SK-N-SH (cell line): ENCODE measurements at regions not wholly inside any gene's neighbourhood (a gene's known extent, or its start where the extent isn't known, plus 50 kb on each side); places are given as distances from the start of the nearest gene placed in this dataset.

Experiments
- CTCF ChIA-PET: fragments of 300-600, 350-600 bp; formaldehyde crosslinking; extraction: SDS; loops from one replicate; lab custom pipeline; 2021; lab: Yijun Ruan, JAX
- POLR2A ChIA-PET: fragments of 350-600 bp; sonication (Branson Sonifier 250); formaldehyde crosslinking; extraction: SDS; loops from one replicate; lab custom pipeline; 2020; ENCODE audit warnings: antibody characterized with exemption, inconsistent platforms; lab: Yijun Ruan, JAX
- DNase-seq: peaks from one replicate; pipeline ENCODE4 v3.0.0; 2012
- H2AFZ ChIP-seq: fragments of 200-600 bp; sonication (generic); 2 replicates; pipeline ENCODE4 v1.8.1; 2016; ENCODE audit warnings: antibody characterized with exemption, mild to moderate bottlenecking, low read depth
- H3F3A ChIP-seq: fragments of 200-600 bp; sonication (generic); replicated peaks from 2 replicates; pipeline ENCODE3; 2016; ENCODE audit warnings: antibody characterized with exemption, mild to moderate bottlenecking; ENCODE audit not compliant: insufficient read depth
- H3K27ac ChIP-seq, 2 experiments: fragments of 200-500 bp in 1 of 2; fragments of 200-600 bp in 1 of 2; sonication (Bioruptor generic) in 1 of 2; sonication (generic), shearing (Covaris generic) in 1 of 2; 2 replicates each; pipeline versions ENCODE4 v1.5.1 to v1.6.1; 2014 to 2016; ENCODE audit warnings: low read depth in 2 of 2, inconsistent platforms in 1 of 2, low read length in 1 of 2, mild to moderate bottlenecking in 1 of 2, mixed read lengths in 1 of 2
- H3K27me3 ChIP-seq: fragments of 200-600 bp; sonication (generic), shearing (Covaris generic); 2 replicates; pipeline ENCODE4 v1.6.1; 2016; ENCODE audit warnings: mixed run types; ENCODE audit not compliant: insufficient read depth
- H3K36me3 ChIP-seq, 2 experiments: fragments of 200-500 bp in 1 of 2; fragments of 200-600 bp in 1 of 2; sonication (Bioruptor generic) in 1 of 2; sonication (generic) in 1 of 2; replicated peaks in 1 of 2; 2 replicates each; pipeline versions ENCODE3 to v1.5.1; 2014 to 2016; ENCODE audit warnings: low read length in 1 of 2, mild to moderate bottlenecking in 1 of 2; ENCODE audit not compliant: insufficient read depth in 2 of 2, control insufficient read depth in 1 of 2
- H3K4me1 ChIP-seq, 2 experiments: fragments of 200-500 bp in 1 of 2; fragments of 200-600 bp in 1 of 2; sonication (Bioruptor generic) in 1 of 2; sonication (generic), shearing (Covaris generic) in 1 of 2; 2 replicates each; pipeline versions ENCODE4 v1.5.1 to v1.6.1; 2014 to 2016; ENCODE audit warnings: low read depth in 1 of 2, low read length in 1 of 2, mixed run types in 1 of 2; ENCODE audit not compliant: insufficient read depth in 2 of 2, control insufficient read depth in 1 of 2
- H3K4me2 ChIP-seq: fragments of 200-600 bp; sonication (generic), shearing (Covaris generic); 2 replicates; pipeline ENCODE4 v1.6.1; 2017; ENCODE audit warnings: mixed run types
- H3K4me3 ChIP-seq, 2 experiments: fragments of 200-500 bp in 1 of 2; fragments of 200-600 bp in 1 of 2; sonication (Bioruptor generic) in 1 of 2; sonication (generic), shearing (Covaris generic) in 1 of 2; 2 replicates each; pipeline versions ENCODE4 v1.5.1 to v1.8.1; 2014 to 2016; ENCODE audit warnings: low read depth in 2 of 2, inconsistent platforms in 1 of 2, low read length in 1 of 2, mild to moderate bottlenecking in 1 of 2, mixed read lengths in 1 of 2, moderate library complexity in 1 of 2
- H3K79me2 ChIP-seq: fragments of 200-600 bp; sonication (generic); 2 replicates; pipeline ENCODE4 v1.8.1; 2017; ENCODE audit warnings: mild to moderate bottlenecking; ENCODE audit not compliant: insufficient read depth
- H3K9ac ChIP-seq: fragments of 200-600 bp; sonication (generic); 2 replicates; pipeline ENCODE4 v1.6.1; 2017; ENCODE audit warnings: mixed run types
- H3K9me2 ChIP-seq: fragments of 200-600 bp; sonication (generic); 2 replicates; pipeline ENCODE4 v1.6.1; 2017; ENCODE audit warnings: mixed run types
- H3K9me3 ChIP-seq: fragments of 200-600 bp; sonication (generic); 2 replicates; pipeline ENCODE4 v1.6.1; 2017; ENCODE audit warnings: mixed run types, mild to moderate bottlenecking, moderate library complexity
- H4K20me1 ChIP-seq: fragments of 200-600 bp; sonication (generic); 2 replicates; pipeline ENCODE4 v1.6.1; 2017; ENCODE audit warnings: mild to moderate bottlenecking, mixed run types; ENCODE audit not compliant: insufficient read depth
- CHD2 ChIP-seq: fragments of 150-350 bp; IDR thresholded peaks from 2 replicates; pipeline ENCODE4 v1.6.1; 2018; ENCODE audit warnings: low read length; ENCODE audit not compliant: partially characterized antibody
- ELF1 ChIP-seq: IDR thresholded peaks from 2 replicates; pipeline ENCODE4 v1.4.0; 2012
- EP300 ChIP-seq, 2 experiments: IDR thresholded peaks; 2 replicates each; pipeline versions ENCODE4 v1.4.0 to v1.6.1; 2012; ENCODE audit warnings: borderline replicate concordance in 1 of 2, low read depth in 1 of 2, low read length in 1 of 2
- EZH2phosphoT487 ChIP-seq: fragments of 200-600 bp; sonication (generic); IDR thresholded peaks from 2 replicates; pipeline ENCODE4 v1.6.1; 2017; ENCODE audit warnings: low read depth, mixed run types, mild to moderate bottlenecking, antibody characterized with exemption, moderate library complexity, borderline replicate concordance
- FOXM1 ChIP-seq: IDR thresholded peaks from 2 replicates; pipeline ENCODE4 v1.4.0; 2012; ENCODE audit warnings: low read depth, mild to moderate bottlenecking
- GABPA ChIP-seq: IDR thresholded peaks from 2 replicates; pipeline ENCODE4 v1.4.0; 2012; ENCODE audit warnings: low read depth, mild to moderate bottlenecking
- GATA2 ChIP-seq: sonication (generic); formaldehyde crosslinking; IDR thresholded peaks from 2 replicates; pipeline ENCODE4 v1.5.0; 2020; ENCODE audit warnings: mild to moderate bottlenecking, missing genetic modification reagents
- MEF2A ChIP-seq: IDR thresholded peaks from 2 replicates; pipeline ENCODE4 v1.4.0; 2012; ENCODE audit warnings: low read depth, borderline replicate concordance
- MXI1 ChIP-seq: IDR thresholded peaks from 2 replicates; pipeline ENCODE4 v1.6.1; 2012; ENCODE audit warnings: mild to moderate bottlenecking, low read depth, low read length, improper control_type of control experiment
- RFX5 ChIP-seq: IDR thresholded peaks from 2 replicates; pipeline ENCODE4 v1.6.1; 2012; ENCODE audit warnings: mild to moderate bottlenecking, improper control_type of control experiment, low read length
- SMC3 ChIP-seq: IDR thresholded peaks from 2 replicates; pipeline ENCODE4 v1.6.1; 2012; ENCODE audit warnings: low read depth, low read length, improper control_type of control experiment
- TCF12 ChIP-seq: IDR thresholded peaks from 2 replicates; pipeline ENCODE4 v1.4.0; 2012
- WGBS: methylation state at CpG from one replicate; pipeline ENCODE4 v1.1.6; 2017; ENCODE audit warnings: low lambda C conversion rate; 5-methylcytosine and 5-hydroxymethylcytosine counted together
- TF ChIP-seq, protein P1 (sequence below): fragments of 200-600 bp; sonication (generic); IDR thresholded peaks from 2 replicates; pipeline ENCODE4 v1.6.1; 2017; ENCODE audit warnings: antibody characterized with exemption, mild to moderate bottlenecking, moderate library complexity
- TF ChIP-seq, protein P2 (sequence below): IDR thresholded peaks from 2 replicates; pipeline ENCODE4 v1.4.0; 2012; ENCODE audit warnings: low read depth, borderline replicate concordance
- TF ChIP-seq, protein P3 (sequence below): IDR thresholded peaks from 2 replicates; pipeline ENCODE4; 2012
- TF ChIP-seq, protein P4 (sequence below): fragments of 150-350 bp; IDR thresholded peaks from 2 replicates; pipeline ENCODE4 v1.6.1; 2016; ENCODE audit warnings: mild to moderate bottlenecking, low read depth, low read length
- TF ChIP-seq, protein P5 (sequence below): IDR thresholded peaks from 2 replicates; pipeline ENCODE4 v1.4.0; 2012; ENCODE audit warnings: low read depth

DNA sequence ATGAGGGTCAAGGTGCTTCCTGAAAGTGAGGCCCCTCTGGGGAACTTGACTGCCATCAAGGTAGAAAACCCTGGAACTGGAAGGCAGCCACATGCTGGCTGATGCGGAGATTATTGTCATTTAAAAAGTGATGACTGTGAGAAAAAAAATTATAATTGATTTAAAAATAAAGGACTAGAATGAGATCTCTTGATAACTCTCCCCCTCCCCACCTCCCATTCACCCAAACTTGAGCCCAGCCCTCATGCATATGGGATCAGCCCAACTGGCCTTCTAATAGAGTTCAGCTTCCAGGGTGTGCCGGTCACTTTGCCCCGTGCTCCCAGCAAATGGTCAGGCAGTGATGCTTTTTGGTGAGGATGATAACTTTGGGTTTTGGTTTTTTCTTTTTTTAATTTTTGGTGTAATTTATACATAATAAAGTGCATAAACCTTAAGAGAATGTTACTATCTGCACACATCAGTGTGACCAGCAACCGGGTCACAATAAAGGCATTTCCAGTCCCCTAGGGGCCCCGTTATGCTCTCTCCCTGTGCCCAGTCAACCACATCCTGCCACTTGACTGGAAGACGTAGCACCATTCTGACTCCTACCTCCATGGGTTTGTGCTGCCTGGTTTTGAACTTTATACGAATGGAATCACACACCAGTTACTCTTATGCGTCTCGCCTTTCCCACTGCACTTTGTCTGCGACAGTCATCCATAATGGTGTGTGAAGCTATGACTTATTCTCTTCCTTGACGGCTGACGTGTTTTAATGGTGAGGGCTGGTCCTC is 187.9 kb downstream of the USP12 start:
- Histone ChIP-seq H3K79me2 (no peaks in the 10 kb centered on the region), H3K4me3 (peak overlapping the region in 1 of 2 experiments; percentile 35; a peak in 2 of 4 replicates), H3K4me1 (peaks cover 0 to 8% of the 10 kb centered on the region in 2 experiments; a peak in 2 of 4 replicates), H3K4me2 (peak overlapping the region; percentile 61), H3K9me2 (no peaks in the 10 kb centered on the region), H3K9me3 (no peaks in the 10 kb centered on the region), H3K36me3 (no peaks in the 10 kb centered on the region), H4K20me1 (no peaks in the 10 kb centered on the region), H3K27me3 (no peaks in the 10 kb centered on the region), H3K9ac (peak overlapping the region; percentile 52), H2AFZ (peak overlapping the region; percentile 43; the same call in 1 of the 2 replicates), H3F3A (peaks cover 11% of the 10 kb centered on the region), H3K27ac (peak overlapping the region in 1 of 2 experiments; percentile 65; a peak in 3 of 4 replicates)
- TF ChIP-seq SMC3: no peak
- no peak for TF ChIP-seq RFX5
- TF ChIP-seq MEF2A: no peak
- TF ChIP-seq, protein P1, sequence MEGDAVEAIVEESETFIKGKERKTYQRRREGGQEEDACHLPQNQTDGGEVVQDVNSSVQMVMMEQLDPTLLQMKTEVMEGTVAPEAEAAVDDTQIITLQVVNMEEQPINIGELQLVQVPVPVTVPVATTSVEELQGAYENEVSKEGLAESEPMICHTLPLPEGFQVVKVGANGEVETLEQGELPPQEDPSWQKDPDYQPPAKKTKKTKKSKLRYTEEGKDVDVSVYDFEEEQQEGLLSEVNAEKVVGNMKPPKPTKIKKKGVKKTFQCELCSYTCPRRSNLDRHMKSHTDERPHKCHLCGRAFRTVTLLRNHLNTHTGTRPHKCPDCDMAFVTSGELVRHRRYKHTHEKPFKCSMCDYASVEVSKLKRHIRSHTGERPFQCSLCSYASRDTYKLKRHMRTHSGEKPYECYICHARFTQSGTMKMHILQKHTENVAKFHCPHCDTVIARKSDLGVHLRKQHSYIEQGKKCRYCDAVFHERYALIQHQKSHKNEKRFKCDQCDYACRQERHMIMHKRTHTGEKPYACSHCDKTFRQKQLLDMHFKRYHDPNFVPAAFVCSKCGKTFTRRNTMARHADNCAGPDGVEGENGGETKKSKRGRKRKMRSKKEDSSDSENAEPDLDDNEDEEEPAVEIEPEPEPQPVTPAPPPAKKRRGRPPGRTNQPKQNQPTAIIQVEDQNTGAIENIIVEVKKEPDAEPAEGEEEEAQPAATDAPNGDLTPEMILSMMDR: no peak
- TF ChIP-seq GABPA: no peak
- no peak for TF ChIP-seq EP300 (IDR thresholded peaks at IDR 0.05; ENCODE audit: borderline replicate concordance in 1 of 2, low read depth in 1 of 2, low read length in 1 of 2)
- TF ChIP-seq, protein P2, sequence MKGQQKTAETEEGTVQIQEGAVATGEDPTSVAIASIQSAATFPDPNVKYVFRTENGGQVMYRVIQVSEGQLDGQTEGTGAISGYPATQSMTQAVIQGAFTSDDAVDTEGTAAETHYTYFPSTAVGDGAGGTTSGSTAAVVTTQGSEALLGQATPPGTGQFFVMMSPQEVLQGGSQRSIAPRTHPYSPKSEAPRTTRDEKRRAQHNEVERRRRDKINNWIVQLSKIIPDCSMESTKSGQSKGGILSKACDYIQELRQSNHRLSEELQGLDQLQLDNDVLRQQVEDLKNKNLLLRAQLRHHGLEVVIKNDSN: no peak
- no peak for TF ChIP-seq GATA2
- no peak for TF ChIP-seq MXI1
- TF ChIP-seq EZH2phosphoT487: no peak
- TF ChIP-seq, protein P3, sequence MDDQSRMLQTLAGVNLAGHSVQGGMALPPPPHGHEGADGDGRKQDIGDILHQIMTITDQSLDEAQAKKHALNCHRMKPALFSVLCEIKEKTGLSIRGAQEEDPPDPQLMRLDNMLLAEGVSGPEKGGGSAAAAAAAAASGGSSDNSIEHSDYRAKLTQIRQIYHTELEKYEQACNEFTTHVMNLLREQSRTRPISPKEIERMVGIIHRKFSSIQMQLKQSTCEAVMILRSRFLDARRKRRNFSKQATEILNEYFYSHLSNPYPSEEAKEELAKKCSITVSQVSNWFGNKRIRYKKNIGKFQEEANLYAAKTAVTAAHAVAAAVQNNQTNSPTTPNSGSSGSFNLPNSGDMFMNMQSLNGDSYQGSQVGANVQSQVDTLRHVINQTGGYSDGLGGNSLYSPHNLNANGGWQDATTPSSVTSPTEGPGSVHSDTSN: no peak
- TF ChIP-seq, protein P4, sequence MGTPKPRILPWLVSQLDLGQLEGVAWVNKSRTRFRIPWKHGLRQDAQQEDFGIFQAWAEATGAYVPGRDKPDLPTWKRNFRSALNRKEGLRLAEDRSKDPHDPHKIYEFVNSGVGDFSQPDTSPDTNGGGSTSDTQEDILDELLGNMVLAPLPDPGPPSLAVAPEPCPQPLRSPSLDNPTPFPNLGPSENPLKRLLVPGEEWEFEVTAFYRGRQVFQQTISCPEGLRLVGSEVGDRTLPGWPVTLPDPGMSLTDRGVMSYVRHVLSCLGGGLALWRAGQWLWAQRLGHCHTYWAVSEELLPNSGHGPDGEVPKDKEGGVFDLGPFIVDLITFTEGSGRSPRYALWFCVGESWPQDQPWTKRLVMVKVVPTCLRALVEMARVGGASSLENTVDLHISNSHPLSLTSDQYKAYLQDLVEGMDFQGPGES: no peak
- no peak for TF ChIP-seq TCF12
- no peak for TF ChIP-seq CHD2
- TF ChIP-seq, protein P5, sequence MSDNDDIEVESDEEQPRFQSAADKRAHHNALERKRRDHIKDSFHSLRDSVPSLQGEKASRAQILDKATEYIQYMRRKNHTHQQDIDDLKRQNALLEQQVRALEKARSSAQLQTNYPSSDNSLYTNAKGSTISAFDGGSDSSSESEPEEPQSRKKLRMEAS: no peak
- TF ChIP-seq ELF1: no peak
- no peak for TF ChIP-seq FOXM1
- ChIA-PET POLR2A (no interaction called here), CTCF (interaction anchor here (0.9 to 9.3 kb wide), 8 partner anchors 37 to 970 kb away, joined by 3 to 273 read pairs (median 5); no protein-coding TSS in a partner anchor)
- 84% methylated on average over 12 of the region's 12 CpGs for WGBS
- DNase-seq: no peak
